ENCODE measurements at regions not wholly inside any gene's neighbourhood (a gene's known extent, or its start where the extent isn't known, plus 50 kb on each side); places are given as distances from the start of the nearest gene placed in this dataset.

DNA sequence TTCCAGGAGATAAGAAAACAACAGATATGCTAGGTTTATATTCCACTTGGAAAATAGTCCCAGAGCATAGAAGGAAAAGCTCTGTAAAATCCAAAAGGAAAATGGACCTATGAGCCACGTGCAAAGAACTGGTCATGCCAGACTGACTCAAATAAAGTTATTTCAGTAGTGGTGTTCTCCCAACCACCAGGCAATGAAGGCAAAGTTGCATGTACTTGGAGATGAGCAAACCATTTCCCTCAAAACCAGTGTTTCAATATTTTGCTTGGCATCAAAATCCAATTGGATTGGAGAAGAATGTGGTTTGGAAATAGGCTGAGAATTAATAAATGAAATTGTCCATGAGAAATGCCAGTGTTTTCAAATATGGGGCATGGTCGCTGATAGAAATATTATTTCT, 237.5 kb downstream of the ICOS start:
- H4K91ac ChIP-seq (ENCODE audit: insufficient read length, low read depth, low read length): no peak overlapping the region
- no peaks in the 10 kb centered on the region for H3K23me2 ChIP-seq (ENCODE audit: insufficient read length, low read depth, low read length, poor library complexity, severe bottlenecking)
- Mint-ChIP-seq H3K27me3 (ENCODE audit: low read depth) (no peaks in the 10 kb centered on the region), H3K36me3 (ENCODE audit: insufficient read depth in 1 of 3, low read depth in 3 of 3) (no peaks in the 10 kb centered on the region), H3K9me3 (no peaks in the 10 kb centered on the region), H3K4me3 (no peak overlapping the region), H3K27ac (no peak overlapping the region), H3K4me1 (peaks cover 3 to 5% of the 10 kb centered on the region in 2 experiments; a peak in 2 of 4 replicates)
- H3K4me1 ChIP-seq (ENCODE audit: insufficient read depth, low read length): peaks cover 2% of the 10 kb centered on the region
- no peak overlapping the region for H2BK20ac ChIP-seq (ENCODE audit: low read depth, low read length, poor library complexity, severe bottlenecking)
- no peak overlapping the region for H2BK15ac ChIP-seq (ENCODE audit: low read depth, low read length)
- H4K8ac ChIP-seq (replicated peaks; ENCODE audit: insufficient read length, low read depth, low read length): no peak overlapping the region
- no peak overlapping the region for H3K27ac ChIP-seq (ENCODE audit: insufficient read length, low read depth, low read length)
- no peak overlapping the region for H2AFZ ChIP-seq (ENCODE audit: low read length)
- no peaks in the 10 kb centered on the region for H3K9me3 ChIP-seq (ENCODE audit: control insufficient read depth, low read depth, low read length)
- H3K9ac ChIP-seq (ENCODE audit: extremely low read depth, insufficient read length, low read length): no peak overlapping the region
- no peak for DNase-seq
- no peak overlapping the region for H3T11ph ChIP-seq (ENCODE audit: low read length)
- H2AK5ac ChIP-seq (ENCODE audit: insufficient read length, low read length): no peak overlapping the region
- TF ChIP-seq CTCF (conservative IDR thresholded peaks at IDR 0.05): no peak
- H3K4ac ChIP-seq (ENCODE audit: low read depth, low read length): no peak overlapping the region
- no peak overlapping the region for H3K4me2 ChIP-seq (ENCODE audit: insufficient read depth, insufficient read length, low read length)
- no peaks in the 10 kb centered on the region for H3K79me1 ChIP-seq (ENCODE audit: insufficient read depth, low read depth, low read length, poor library complexity, severe bottlenecking)
- H3K56ac ChIP-seq (ENCODE audit: insufficient read length, low read depth, low read length): no peak overlapping the region
- no peak overlapping the region for H4K5ac ChIP-seq (ENCODE audit: insufficient read length, low read depth, low read length)
- no peak overlapping the region for H3K14ac ChIP-seq (ENCODE audit: insufficient read depth, low read length)
- no peak overlapping the region for H2BK12ac ChIP-seq (ENCODE audit: insufficient read length, low read depth, low read length)
- no peaks in the 10 kb centered on the region for H4K20me1 ChIP-seq (ENCODE audit: control insufficient read depth, insufficient read depth, insufficient read length)
- no CpG with 5 or more reads among the region's 2 CpGs for WGBS (ENCODE audit: extremely low coverage, insufficient read length, low lambda C conversion rate)
- no peak overlapping the region for H3K18ac ChIP-seq (ENCODE audit: insufficient read length, low read depth, low read length)
- H2BK120ac ChIP-seq (ENCODE audit: low read depth, low read length, poor library complexity, severe bottlenecking): no peak overlapping the region
- no peak overlapping the region for H3K23ac ChIP-seq (ENCODE audit: insufficient read length, low read depth, low read length)
- H2BK5ac ChIP-seq (ENCODE audit: insufficient read length, low read length): no peak overlapping the region
- no peaks in the 10 kb centered on the region for H3K79me2 ChIP-seq (ENCODE audit: insufficient read depth, low read length)
- H3K27me3 ChIP-seq (ENCODE audit: insufficient read depth, low read length): no peaks in the 10 kb centered on the region

Data from H9 (cell line).